NK-92 treated with Interleukin-12 subunit alpha and Interleukin-12 subunit beta, amount 100 ng/mL, for 24 hours (cell line): ENCODE measurements at regions not wholly inside any gene's neighbourhood (a gene's known extent, or its start where the extent isn't known, plus 50 kb on each side); places are given as distances from the start of the nearest gene placed in this dataset.
"Not testable (repeated sequence)": the region's sequence is repeated elsewhere in the genome, so short reads cannot be mapped to it uniquely, and the experiment has no call there.

Experiments
- DNase-seq: peaks from one replicate; lab custom pipeline; 2025; lab: John Stamatoyannopoulos, UW

DNA sequence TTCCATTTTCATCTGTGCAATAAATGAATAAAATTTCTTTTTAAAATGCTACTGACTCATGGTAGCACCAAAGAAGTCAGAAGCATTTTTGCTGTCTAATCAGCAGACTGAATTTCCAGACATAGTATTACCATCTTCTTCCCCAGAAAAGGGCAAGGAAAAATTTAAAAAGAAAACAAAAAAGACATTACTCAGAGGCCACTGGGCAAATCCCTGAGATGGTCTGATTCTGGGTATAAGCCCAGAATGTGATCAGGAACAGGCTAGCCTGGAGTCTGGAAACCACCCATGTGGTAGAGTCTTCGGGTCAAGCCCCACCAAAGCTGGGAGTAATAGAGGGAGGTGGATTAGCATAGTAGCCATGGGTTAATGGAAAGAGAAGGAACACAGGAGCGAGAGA is 342.8 kb downstream of the FBXW7 start:
- no peak for DNase-seq

DNA sequence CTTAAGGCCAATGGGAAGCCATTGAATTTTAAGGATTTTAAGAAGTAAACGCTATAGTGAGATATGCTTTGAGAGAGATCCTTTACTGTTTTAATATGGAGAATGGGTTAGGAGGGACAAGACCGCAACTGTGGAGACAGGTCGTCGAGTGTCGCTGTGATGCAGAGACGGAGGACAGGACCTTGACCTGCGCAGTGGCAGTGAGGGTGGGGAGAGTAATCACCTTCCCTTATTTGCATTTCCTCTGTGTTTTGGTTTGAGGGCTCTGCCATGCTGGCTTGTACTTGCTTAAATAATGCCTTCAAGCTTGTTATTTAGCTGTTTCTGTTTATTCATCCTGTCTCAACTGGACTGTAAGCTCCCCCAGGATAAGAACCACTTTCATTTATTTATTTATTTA is 345.0 kb downstream of the FBXW7 start:
- DNase-seq: no peak

DNA sequence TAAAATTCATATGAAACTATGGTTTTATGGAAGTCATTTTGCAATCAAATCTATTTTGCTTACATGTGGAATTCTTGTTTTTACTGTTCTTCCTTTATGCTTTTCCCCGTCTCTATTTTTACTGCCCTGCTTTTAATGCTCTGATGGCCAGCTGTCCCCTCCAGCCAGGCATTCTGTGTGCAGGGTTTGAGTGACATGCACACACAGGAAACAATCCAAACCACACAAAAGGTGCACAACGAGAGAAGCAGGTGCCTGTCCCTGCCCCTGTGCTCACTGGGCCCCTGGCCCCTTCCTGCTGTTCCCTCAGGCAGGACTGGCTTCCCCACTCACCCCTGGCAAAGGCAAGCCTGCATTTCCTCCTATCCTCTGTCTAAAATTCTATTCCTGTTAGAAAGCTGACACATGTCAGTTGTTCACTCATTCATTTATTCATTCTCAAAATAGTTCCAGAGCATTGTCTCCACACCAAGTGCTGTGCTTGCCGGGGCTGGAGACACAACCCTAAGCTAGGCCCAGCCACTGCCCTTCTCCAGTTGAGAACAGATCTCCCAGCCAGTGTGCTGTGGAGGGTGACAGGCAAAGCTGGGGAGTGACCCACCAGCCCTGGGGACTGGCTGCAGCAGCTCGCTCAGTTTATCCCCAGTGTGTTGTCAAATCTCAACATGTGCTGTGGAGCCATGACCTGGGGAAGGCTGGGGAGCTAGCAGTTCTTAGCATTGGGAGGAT is 346.3 kb downstream of the FBXW7 start:
- DNase-seq: no peak

DNA sequence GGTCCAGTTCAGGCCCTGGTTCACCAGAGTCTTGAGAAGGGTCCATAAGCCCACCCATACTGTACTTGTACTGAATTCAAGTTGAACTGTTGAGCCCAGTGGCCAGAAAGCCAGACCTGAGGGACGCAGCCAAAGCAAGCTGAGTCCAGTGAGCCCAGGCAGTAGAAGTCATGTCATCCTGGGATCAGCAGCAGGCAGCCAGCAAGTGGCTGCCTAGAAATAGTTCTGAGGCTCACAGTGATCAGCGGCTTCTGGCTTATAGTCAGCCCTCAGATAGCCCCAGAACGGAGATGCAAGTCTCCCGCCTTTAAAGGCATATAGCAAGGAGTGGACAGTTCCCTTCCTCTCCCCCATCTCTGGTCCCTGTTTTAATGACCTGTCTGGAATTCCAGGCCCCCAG is 347.1 kb downstream of the FBXW7 start:
- no peak for DNase-seq

DNA sequence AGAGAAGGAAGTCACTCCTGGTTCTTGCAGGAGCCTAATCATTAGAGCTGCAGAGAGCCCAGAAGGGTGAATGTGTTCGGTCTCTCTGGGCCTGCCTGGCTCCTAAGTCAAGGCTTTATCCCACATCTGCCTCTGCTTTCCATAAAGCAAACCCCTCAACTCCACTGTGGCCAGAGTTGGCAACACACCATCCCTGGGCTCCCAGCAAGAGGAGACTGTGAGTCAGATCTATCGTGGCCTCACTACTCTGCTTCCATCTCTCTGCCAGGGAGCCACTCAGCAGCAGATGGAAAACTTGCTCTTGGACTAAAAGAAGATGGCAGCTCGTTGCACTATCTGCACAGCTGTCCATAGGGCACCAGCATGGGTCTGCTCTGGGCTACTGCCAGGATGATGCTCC is 348.2 kb downstream of the FBXW7 start:
- DNase-seq: no peak

DNA sequence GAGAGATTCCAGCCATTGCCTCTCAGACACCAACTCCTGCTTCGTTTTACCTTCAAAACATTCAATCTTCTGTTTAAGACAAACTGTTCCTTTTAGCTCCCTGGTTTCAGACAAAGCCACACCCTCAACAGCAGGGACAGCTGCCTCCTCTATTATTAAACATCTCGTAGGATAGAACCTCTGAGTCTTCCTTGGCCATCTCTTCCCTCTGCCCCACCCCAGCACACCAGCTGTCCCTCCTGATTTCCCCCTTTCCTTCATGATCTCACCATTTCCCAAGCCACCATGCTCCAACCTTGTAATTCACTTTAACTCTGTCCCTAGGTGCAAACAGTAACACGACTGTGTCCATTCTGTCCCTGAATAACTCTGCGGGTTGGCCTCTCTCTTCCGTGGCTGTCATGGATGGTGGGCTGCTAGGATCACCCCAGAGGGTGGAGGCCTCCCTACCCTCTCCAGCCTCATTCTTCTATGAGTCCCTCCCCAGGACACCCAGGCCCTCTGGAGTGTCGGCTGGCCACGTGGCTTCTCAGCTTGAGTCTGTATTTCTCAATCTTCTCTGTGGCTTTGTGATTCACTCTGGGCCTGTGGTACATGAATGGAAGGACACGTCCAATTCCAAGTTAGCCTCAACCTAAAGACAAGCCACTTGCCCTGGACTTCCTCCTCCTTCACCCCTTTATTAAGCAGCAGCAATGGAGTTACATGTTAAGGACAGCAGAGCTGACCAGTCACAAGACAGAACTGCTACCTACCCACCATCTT is 349.9 kb downstream of the FBXW7 start:
- DNase-seq: no peak

DNA sequence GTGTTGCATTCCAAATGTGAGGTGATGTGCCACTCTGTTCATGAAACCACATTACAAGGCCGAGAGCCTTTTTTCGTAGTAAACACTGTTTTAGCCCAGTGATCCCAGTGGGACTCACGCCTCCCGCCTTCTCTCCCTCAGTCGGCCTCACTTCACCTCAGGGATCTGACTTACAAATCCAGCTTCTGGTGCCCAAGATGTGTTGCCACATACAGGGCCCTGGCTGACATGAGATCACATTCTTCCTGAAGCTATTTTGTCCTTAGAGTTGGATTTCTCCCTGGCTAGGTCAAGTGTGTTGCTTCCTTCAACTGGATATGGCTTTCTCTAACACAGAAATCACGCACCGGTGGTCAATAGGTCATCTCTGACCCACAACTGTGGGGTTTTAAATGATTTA is 354.7 kb downstream of the FBXW7 start:
- DNase-seq: no peak

DNA sequence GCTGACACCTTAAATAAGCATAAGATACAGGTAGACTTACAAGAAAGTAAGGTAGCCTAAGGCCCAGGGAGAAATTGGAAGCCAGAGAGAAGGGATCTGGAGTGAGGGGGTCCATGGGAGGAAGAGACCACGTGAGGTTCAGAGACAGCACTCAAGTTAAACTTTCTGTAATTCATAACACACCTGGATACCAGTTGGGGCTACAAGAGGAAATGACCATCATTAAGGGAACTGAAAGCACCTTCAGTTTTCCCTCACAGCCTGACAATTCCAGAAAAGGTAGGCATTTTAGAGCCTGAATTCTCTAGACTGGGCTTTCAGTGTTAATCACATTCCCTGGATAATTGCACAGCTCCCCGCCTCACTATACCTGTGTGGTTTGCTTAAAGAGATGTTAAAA is 355.5 kb downstream of the FBXW7 start:
- no peak for DNase-seq

DNA sequence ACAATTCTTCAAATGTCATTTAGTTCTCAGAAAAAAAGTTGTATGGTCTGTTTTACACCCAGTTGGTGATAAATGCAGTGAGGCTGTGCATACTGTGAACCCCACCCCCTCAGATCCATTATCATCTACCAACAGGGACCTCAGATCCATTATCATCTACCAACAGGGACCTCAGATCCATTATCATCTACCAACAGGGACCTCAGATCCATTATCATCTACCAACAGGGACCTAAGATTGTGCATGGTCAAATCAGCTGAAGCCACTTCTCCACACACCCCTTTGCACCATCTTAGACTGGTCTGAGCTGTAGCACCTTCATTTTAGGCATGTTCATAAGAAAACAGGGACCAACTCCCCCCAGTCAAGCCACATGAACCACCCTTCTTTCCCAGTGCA is 358.4 kb downstream of the FBXW7 start:
- DNase-seq: not testable (repeated sequence)

DNA sequence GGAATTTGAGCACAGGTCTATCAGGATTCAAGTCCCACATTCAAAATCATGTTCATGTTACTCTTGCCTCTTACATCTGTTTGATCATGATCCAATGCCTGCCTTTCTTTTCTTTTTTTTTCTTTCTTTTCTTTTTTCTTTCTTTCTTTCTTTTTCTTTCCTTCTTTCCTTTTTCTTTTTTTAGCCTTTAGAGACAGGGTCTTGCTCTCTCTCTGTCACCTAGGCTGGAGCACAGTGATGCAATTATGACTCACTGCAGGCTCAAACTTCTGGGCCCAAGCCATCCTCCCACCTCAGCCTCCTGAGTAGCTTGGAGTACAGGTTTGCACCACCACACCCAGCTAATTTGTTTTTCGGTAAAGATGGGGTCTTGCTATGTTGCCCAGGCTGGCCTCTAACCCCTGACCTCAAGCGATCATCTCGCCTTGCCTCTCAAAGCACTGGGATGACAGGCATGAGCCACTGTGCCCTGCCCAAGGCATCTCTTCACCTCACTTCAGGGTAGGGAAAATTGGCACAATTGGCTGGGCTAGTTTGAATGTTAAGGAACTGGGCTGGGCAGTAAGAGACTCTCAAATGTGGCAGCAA is 359.2 kb downstream of the FBXW7 start:
- DNase-seq: no peak

DNA sequence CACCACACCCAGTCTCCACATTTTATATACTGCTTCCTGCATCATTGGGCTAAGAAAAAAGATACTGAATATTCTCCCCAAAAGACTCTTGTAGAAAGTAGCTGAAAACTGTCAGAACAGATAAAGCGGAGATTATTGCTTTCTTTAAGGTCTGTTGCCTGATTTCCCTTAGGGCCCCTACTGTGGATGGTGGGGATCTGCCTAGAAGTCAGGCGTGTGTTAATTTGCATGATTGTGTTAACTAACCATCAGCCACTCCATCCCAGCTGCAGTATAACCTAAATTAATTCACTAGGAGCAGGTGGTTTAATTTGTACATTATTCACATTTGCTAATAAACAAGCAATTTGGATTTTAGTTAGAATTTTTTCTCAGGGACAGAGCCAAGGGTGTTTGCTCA is 360.3 kb downstream of the FBXW7 start:
- no peak for DNase-seq

DNA sequence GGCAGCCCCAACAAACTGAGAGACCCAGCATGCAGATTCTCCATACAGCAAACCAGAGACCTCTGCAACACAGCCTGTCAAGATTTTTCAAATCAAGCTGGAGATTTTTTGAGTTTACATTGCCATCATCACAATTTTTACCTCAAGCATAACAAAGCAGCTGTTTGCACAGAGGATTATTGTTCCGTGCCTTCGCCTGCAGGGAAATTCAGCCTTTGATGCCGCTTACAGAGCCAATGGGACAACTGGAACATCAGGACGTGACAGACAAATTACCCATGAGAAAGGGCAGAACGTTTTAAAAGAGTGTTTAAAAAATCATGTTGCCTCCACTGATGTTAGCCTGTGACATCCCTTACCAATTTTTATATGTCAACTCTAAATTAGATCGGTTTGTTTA is 363.7 kb downstream of the FBXW7 start:
- DNase-seq: no peak

DNA sequence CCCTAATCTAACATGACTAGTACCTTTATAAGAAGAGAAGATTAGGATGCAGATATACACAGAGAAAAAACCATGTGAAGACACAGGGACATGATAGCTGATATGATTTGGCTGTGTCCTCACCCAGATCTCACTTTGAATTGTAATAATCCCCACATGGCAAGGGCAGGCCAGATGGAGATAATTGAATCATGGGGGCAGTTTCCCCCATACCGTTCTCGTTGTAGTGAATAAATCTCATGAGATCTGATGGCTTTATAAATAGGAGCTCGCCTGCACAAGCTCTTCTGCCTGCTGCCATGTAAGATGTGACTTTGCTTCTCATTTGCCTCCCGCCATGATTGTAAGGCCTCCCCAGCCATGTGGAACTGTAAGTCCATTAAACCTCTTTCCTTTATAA is 364.3 kb downstream of the FBXW7 start:
- no peak for DNase-seq

DNA sequence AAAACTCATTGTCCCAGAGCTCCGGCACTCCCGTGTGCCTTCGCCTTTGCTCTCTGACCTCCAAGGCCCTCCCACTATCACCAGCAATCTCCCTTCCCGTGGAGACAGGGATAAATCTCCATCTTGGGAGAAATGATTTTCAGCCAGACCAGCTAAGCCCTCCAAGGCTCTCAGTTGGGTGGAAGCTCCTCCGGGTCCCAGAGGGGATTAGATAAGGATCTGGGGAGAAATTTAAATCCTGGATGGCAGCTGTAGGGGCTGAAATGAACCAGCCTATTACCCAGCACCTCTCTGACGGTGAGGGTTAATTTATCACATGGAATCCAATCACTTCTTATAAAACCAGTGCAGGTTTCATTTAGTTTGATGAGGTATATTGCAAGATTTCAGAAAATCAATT is 366.2 kb downstream of the FBXW7 start:
- DNase-seq: no peak

DNA sequence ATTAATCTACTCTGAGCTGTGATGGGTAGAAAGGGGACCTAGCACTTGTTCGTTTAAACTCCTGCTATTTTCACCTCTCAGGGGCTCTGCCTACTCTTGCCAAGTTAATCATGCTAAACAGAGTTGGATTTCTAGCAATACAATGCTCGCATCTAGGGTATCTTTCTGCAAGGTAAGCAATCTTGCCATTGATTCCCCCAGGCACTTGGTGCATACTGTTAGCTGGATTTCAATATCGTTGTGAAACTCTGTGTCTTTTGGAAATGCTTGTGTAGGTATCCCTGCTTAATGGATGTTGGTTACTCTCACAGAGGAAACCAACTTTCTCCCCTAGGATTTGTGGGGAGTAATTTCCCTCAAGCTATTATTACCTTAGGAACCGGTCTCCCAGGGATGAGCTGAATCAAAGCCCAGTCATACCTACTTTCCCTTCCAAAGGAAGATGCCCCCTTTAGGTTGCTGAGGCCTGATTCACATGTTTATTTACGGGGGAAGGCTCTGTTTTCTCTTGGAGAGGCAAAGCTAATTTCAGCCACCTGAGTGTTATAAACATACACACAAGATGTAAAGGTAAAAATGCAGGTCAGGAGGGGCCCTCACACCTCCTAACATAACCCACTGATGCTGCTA is 366.8 kb downstream of the FBXW7 start:
- no peak for DNase-seq

DNA sequence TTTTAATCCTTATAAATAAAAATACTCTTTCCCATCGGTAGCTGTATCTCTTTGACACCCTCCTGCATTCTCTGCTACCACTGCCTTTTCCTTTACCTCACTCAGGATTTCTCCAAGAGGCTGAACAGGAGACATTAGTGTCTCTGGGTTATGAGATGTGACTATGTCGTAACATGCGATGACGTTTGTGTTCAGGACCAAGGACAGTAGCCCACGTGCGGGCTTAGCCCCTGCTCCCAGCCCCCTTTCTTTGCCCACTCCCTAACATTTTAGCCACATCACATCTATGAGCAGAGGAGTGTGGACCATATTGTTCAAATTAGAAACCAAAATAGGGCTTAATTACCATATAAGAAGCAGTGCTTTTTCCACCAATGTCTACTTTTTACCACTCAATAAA is 369.3 kb downstream of the FBXW7 start:
- no peak for DNase-seq

DNA sequence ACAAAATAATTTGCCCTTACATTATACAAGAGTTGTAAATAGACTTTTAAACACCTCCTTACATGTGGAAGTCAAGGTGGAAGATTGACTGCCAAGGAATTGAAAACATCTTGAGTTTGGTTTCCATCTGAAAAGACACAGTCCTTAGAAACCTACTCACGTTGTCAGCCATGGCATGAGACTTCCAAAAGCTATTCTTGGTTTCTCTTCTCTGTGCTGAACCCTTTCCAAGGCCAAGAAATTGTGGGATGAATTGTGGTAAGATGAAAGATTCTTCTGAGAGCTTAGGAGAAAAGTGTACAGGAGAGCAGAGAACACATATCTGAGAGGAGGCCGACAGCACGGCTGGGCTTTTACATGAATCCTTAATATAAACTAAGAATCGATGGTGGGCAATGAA is 370.0 kb downstream of the FBXW7 start:
- no peak for DNase-seq

DNA sequence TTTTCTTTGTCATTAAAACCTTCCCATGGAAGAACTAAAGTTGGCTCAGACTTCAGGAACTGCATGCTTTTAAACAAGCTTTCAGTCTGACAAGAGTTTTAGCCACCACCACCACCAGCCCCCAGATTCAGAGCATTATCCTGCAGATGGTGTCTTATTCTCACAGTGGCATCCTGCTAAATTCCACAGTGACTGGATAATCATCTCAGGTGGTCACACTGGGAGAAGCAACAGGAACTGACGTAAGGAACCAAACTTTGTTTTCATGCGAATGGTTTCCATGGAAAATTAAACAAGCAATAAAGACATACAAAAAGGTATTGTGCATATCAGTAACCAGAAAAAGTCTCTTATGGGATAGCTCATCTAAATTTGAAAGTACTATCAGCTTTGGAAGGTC is 370.7 kb downstream of the FBXW7 start:
- DNase-seq: no peak

DNA sequence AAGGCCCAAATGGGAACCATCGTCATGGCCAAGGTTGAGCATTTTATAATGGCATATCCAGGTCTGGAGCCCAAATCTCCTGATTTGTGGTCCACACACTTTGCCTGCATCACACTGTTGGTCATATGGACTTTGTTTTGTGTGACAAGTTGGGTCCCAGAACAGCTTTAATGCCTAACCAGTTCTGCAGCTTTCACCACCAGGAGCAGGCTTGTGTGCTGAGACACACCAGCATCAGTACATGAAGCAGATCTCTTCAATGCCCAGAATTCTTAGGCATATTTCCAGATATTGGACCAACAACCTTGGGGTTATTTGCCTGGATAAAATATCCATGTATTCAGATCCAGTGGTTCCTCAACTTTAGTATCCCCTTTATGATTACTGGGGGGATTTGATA is 371.3 kb downstream of the FBXW7 start:
- DNase-seq: no peak

DNA sequence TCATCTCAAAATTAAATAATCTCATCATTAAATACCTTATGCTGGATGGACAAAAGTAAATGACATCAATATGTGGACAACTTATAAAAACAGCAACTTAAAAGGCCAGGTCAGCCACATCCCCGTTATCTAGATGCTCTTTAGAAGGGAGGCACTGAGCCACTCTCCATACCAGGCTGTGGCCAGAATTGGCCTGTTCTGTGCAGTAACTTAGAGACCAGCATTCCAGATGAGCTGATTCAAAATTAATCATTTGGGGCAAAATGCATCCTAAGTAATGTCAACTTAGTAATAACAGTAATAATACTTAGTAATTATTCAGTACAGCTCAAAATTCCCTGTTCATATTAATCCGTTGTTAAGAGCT is 373.6 kb downstream of the FBXW7 start:
- DNase-seq: no peak

DNA sequence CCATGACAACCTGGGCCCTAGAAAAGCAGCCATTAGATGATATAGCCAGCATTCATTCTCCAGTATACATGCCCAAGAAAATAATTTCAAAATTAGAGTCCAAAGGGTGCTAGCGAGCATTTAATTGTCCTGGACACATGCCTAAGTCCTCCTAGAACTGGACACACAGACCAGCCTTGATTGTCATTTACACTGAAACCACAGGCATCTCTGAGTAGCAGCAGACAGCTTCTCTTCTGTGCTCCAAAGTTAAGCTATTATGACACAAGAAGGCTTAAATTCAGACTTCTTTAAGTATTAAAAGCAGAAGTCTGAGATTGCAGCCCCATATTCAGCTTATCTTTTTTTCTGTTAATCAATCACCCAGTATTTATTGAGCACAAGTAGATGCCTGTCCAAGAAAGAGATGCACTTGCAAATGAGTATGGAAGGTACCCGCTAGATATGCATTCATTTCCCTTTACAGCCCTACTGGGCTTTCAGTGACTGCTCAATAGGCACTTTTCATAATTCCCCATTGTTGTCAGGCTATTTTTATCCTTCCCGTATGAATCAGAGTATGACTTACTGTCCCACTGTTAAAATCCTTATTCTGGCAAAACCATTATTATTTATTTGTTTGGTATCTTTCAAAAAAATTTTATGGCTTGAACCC is 374.1 kb downstream of the FBXW7 start:
- no peak for DNase-seq

DNA sequence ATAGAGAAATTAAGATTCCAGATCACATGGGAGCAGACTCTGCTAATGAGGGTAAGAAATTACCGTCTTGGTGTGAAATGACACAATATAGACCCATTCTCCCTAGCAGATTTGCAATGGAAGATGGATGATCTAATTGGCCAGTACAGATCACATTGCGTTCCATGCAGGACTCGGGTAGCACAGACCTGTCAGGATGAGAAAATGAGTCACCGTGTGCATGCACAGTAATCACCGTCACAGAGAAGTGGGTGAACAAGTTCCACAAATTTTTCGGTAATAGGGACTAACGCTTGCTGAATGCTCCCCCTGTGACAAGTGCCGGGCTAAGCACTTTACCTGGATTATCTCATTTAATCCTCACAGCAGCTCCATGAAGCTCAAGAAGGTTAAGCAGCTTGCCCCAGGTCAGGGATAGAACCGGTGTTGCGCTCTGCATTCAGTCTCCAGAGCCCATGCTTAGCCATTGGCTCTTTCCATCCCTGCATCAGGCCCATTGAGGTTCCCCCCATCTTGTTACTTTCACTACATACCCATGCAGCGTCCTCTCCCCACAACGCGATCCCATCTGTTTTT is 375.6 kb downstream of the FBXW7 start:
- DNase-seq: no peak
